B cell (primary cell): ENCODE measurements at regions not wholly inside any gene's neighbourhood (a gene's known extent, or its start where the extent isn't known, plus 50 kb on each side); places are given as distances from the start of the nearest gene placed in this dataset.

ENCODE experiments used
- ATAC-seq: fragments of 200-7000 bp; cut with Tn5 transposase; one replicate; pipeline ENCODE4 v1.10.0; 2021; ENCODE audit warnings: low read depth, mild to moderate bottlenecking, moderate number of reproducible peaks, moderate library complexity
- CTCF ChIA-PET: fragments of 350-600 bp; sonication (Branson Sonifier 250); formaldehyde crosslinking; loops from one replicate; lab custom pipeline; 2021; ENCODE audit warnings: antibody characterized with exemption, inconsistent platforms; lab: Charles Lee
- POLR2A ChIA-PET: fragments of 350-600 bp; sonication (Branson Sonifier 250); formaldehyde crosslinking; loops from one replicate; lab custom pipeline; 2021; ENCODE audit warnings: antibody characterized with exemption; lab: Charles Lee
- DNase-seq: peaks from one replicate; pipeline ENCODE4 v3.0.0; 2013
- H2AFZ ChIP-seq: 2 replicates; pipeline ENCODE4 v1.6.1; 2012; ENCODE audit warnings: mild to moderate bottlenecking, low read depth, low read length; ENCODE audit not compliant: insufficient read depth, poor library complexity, severe bottlenecking
- H3K27ac ChIP-seq, 2 donors: 1 replicate in 1 of 2; 2 replicates in 1 of 2; pipeline ENCODE4 v1.5.1; 2012 to 2013; ENCODE audit warnings: low read length in 2 of 2, mild to moderate bottlenecking in 2 of 2, moderate library complexity in 1 of 2
- H3K27me3 ChIP-seq, 4 experiments: fragments of 200-600 bp in 1 of 4; sonication (generic) in 1 of 4; replicated peaks in 1 of 4; 1 replicate in 2 of 4; 2 replicates in 2 of 4; pipeline versions ENCODE4 v1.6.1 to v1.7.0; 2013 to 2016; ENCODE audit warnings: low read length in 3 of 4, mild to moderate bottlenecking in 2 of 4, mixed read lengths in 1 of 4, moderate library complexity in 1 of 4; ENCODE audit not compliant: insufficient read depth in 4 of 4, control insufficient read depth in 3 of 4; ENCODE audit errors: control extremely low read depth in 1 of 4
- H3K36me3 ChIP-seq, 2 experiments: replicated peaks in 1 of 2; 1 replicate in 1 of 2; 2 replicates in 1 of 2; pipeline versions ENCODE4 v1.6.1 to v1.7.1; 2013; ENCODE audit warnings: low read length in 1 of 2; ENCODE audit not compliant: insufficient read depth in 2 of 2, control insufficient read depth in 1 of 2; ENCODE audit errors: control extremely low read depth in 1 of 2, extremely low read depth in 1 of 2
- H3K4me1 ChIP-seq, 2 donors: fragments of 200-600 bp in 1 of 2; sonication (generic) in 1 of 2; 1 replicate in 1 of 2; 2 replicates in 1 of 2; pipeline versions ENCODE4 v1.5.1 to v1.6.1; 2013 to 2017; ENCODE audit warnings: low read length in 2 of 2; ENCODE audit not compliant: control insufficient read depth in 2 of 2, insufficient read depth in 2 of 2
- H3K4me2 ChIP-seq: replicated peaks from 2 replicates; pipeline ENCODE3; 2012; ENCODE audit warnings: mild to moderate bottlenecking, low read depth, low read length; ENCODE audit not compliant: poor library complexity, severe bottlenecking
- H3K4me3 ChIP-seq, 5 experiments: fragments of 200-600 bp in 1 of 5; sonication (generic) in 1 of 5; 1 replicate in 3 of 5; 2 replicates in 2 of 5; pipeline versions ENCODE4 v1.5.1 to v1.7.0; 2011 to 2016; ENCODE audit warnings: low read length in 4 of 5, mild to moderate bottlenecking in 4 of 5, low read depth in 2 of 5, control low read depth in 1 of 5, moderate library complexity in 1 of 5; ENCODE audit not compliant: insufficient read depth in 1 of 5; ENCODE audit errors: control extremely low read depth in 1 of 5, extremely low read depth in 1 of 5
- H3K79me2 ChIP-seq: fragments of 200-600 bp; sonication (generic); one replicate; pipeline ENCODE4 v1.6.0; 2016; ENCODE audit warnings: low read length; ENCODE audit not compliant: control insufficient read depth, insufficient read depth
- H3K9ac ChIP-seq: fragments of 200-600 bp; sonication (generic); 2 replicates; pipeline ENCODE4 v1.6.1; 2017; ENCODE audit warnings: mild to moderate bottlenecking, low read length, moderate library complexity
- H3K9me3 ChIP-seq, 3 donors: one replicate each; pipeline versions ENCODE4 v1.6.1 to v1.7.1; 2013; ENCODE audit warnings: low read length in 2 of 3; ENCODE audit not compliant: control insufficient read depth in 2 of 3, insufficient read depth in 1 of 3; ENCODE audit errors: control extremely low read depth in 1 of 3
- H4K20me1 ChIP-seq: 2 replicates; pipeline ENCODE4 v1.6.0; 2012; ENCODE audit warnings: mild to moderate bottlenecking, low read length; ENCODE audit not compliant: insufficient read depth, control insufficient read depth, poor library complexity, severe bottlenecking
- H3K27ac Mint-ChIP-seq: one replicate; pipeline ENCODE4 v1.8.0; 2021; ENCODE audit warnings: mixed read lengths
- H3K27me3 Mint-ChIP-seq: one replicate; pipeline ENCODE4 v1.8.0; 2021; ENCODE audit warnings: mixed read lengths
- H3K4me1 Mint-ChIP-seq: one replicate; pipeline ENCODE4 v1.8.0; 2021; ENCODE audit warnings: mixed read lengths
- H3K4me3 Mint-ChIP-seq: one replicate; pipeline ENCODE4 v1.8.0; 2021; ENCODE audit warnings: mixed read lengths
- H3K9me3 Mint-ChIP-seq: one replicate; pipeline ENCODE4 v1.8.0; 2022; ENCODE audit warnings: mixed read lengths; ENCODE audit not compliant: insufficient read depth
- EZH2 ChIP-seq: IDR thresholded peaks from 2 replicates; pipeline ENCODE4 v1.6.1; 2012; ENCODE audit warnings: borderline replicate concordance, low read depth, mild to moderate bottlenecking, moderate library complexity, low read length; ENCODE audit not compliant: insufficient read depth, poor library complexity, severe bottlenecking
- WGBS: methylation state at CpG from one replicate; pipeline ENCODE4 v1.1.5; 2013; ENCODE audit warnings: missing lambda C conversion rate; ENCODE audit not compliant: insufficient coverage; 5-methylcytosine and 5-hydroxymethylcytosine counted together
- intact Hi-C: fragments of 100-400 bp; cut with micrococcal nuclease; formaldehyde crosslinking; loops from one replicate; pipeline ENCODE4 v1.10.0; 2022
- TF ChIP-seq, protein P1 (sequence below): fragments of 200-600 bp; IDR thresholded peaks from one replicate; pipeline ENCODE4 v1.8.0; 2022; ENCODE audit warnings: antibody characterized with exemption, mild to moderate bottlenecking

DNA sequence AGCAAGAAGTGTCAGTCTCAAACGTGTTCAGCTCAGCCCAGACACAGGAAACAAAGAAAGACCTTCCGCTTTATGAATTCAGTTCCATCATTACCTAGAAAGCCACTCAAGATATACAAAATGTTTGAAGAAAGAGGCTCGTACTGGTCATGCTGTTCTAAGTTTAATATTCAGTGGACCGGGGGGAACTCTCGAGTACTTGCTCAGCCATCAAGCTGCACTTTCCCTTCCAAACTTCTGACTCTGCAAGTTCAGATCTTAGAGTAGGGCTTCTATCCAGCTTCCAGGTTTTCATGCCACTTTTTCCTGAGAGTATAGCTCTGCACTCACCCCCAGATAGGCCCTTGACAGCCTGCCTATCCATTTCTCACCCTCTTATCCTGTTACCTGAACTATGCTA lies 62.8 kb upstream of the OSBPL8 start:
- Histone ChIP-seq H3K9me3 (no peaks in the 10 kb centered on the region), H3K36me3 (no peaks in the 10 kb centered on the region), H4K20me1 (no peaks in the 10 kb centered on the region), H3K9ac (no peak overlapping the region), H2AFZ (no peak overlapping the region), H3K27ac (no peak overlapping the region), H3K4me3 (no peak overlapping the region), H3K27me3 (no peaks in the 10 kb centered on the region), H3K79me2 (no peaks in the 10 kb centered on the region), H3K4me1 (peaks cover 0 to 4% of the 10 kb centered on the region in 2 donors), H3K4me2 (no peak overlapping the region)
- no peak overlapping the region for H3K27ac Mint-ChIP-seq
- H3K4me1 Mint-ChIP-seq, result peaks cover 4% of the 10 kb centered on the region
- CTCF ChIA-PET, result interaction anchor here (0.7 to 3.5 kb wide), 14 partner anchors 10 to 394 kb away, joined by 3 to 166 read pairs (median 5); no protein-coding TSS in a partner anchor
- POLR2A ChIA-PET, result no interaction called here
- WGBS, result 94% methylated on average over 3 of the region's 5 CpGs
- no peaks in the 10 kb centered on the region for H3K9me3 Mint-ChIP-seq
- no peak for DNase-seq
- no peaks in the 10 kb centered on the region for H3K27me3 Mint-ChIP-seq
- no peak for TF ChIP-seq EZH2
- TF ChIP-seq, protein P1, sequence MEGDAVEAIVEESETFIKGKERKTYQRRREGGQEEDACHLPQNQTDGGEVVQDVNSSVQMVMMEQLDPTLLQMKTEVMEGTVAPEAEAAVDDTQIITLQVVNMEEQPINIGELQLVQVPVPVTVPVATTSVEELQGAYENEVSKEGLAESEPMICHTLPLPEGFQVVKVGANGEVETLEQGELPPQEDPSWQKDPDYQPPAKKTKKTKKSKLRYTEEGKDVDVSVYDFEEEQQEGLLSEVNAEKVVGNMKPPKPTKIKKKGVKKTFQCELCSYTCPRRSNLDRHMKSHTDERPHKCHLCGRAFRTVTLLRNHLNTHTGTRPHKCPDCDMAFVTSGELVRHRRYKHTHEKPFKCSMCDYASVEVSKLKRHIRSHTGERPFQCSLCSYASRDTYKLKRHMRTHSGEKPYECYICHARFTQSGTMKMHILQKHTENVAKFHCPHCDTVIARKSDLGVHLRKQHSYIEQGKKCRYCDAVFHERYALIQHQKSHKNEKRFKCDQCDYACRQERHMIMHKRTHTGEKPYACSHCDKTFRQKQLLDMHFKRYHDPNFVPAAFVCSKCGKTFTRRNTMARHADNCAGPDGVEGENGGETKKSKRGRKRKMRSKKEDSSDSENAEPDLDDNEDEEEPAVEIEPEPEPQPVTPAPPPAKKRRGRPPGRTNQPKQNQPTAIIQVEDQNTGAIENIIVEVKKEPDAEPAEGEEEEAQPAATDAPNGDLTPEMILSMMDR, result no peak
- ATAC-seq, result no peak
- intact Hi-C loops, result loop anchor here (5.0 kb wide), 1 partner anchor 305 kb away; no protein-coding TSS in a partner anchor
- H3K4me3 Mint-ChIP-seq, result no peak overlapping the region

DNA sequence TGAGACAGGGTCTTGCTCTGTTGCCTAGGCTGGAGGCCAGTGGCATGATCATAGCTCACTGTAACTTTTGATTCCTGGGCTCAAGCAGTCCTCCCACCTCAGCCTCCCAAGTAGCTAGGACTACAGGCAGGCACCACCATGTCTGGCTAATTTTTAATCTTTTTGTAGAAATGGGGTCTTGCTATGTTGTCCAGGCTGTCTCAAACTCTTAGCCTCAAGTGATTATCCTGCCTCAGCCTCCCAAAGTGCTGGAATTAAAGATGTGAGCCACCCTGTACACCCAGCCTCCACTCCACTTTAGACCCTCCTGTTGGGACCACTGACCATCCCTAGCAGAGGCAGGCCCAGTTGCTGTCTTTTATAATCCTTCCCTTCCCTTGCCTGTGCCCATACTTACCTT lies 63.3 kb upstream of the OSBPL8 start:
- Mint-ChIP-seq H3K27ac (no peak overlapping the region), H3K27me3 (no peaks in the 10 kb centered on the region), H3K9me3 (no peaks in the 10 kb centered on the region), H3K4me3 (no peak overlapping the region), H3K4me1 (peaks cover 4% of the 10 kb centered on the region)
- intact Hi-C loops, result loop anchor here (5.0 kb wide), 1 partner anchor 304 kb away; no protein-coding TSS in a partner anchor
- no peaks in the 10 kb centered on the region for H3K27me3 ChIP-seq
- H3K4me2 ChIP-seq, result no peak overlapping the region
- no peak overlapping the region for H3K27ac ChIP-seq
- H3K9ac ChIP-seq, result no peak overlapping the region
- H3K4me1 ChIP-seq, result peaks cover 0 to 4% of the 10 kb centered on the region in 2 donors
- no peaks in the 10 kb centered on the region for H3K79me2 ChIP-seq
- H3K36me3 ChIP-seq, result no peaks in the 10 kb centered on the region
- CTCF ChIA-PET, result interaction anchor here (0.7 to 3.5 kb wide), 10 partner anchors 9 to 393 kb away, joined by 3 to 166 read pairs (median 6); no protein-coding TSS in a partner anchor
- no peak for TF ChIP-seq EZH2
- TF ChIP-seq, protein P1, result no peak
- no peak overlapping the region for H3K4me3 ChIP-seq
- no peak overlapping the region for H2AFZ ChIP-seq
- H4K20me1 ChIP-seq, result no peaks in the 10 kb centered on the region
- POLR2A ChIA-PET, result no interaction called here
- no peak for DNase-seq
- no peak for ATAC-seq
- no peaks in the 10 kb centered on the region for H3K9me3 ChIP-seq
